SK-N-SH treated with all-trans-retinoic acid at 6 μM for 48 hours (cell line): ENCODE measurements at regions not wholly inside any gene's neighbourhood (a gene's known extent, or its start where the extent isn't known, plus 50 kb on each side); places are given as distances from the start of the nearest gene placed in this dataset.

ENCODE experiments used
- ATAC-seq: fragments of 200-7000 bp; cut with Tn5 transposase; 3 replicates; pipeline ENCODE4 v1.9.1; 2020; ENCODE audit warnings: mild to moderate bottlenecking, moderate library complexity
- ARNTL ChIP-seq: fragments of 450-650 bp; formaldehyde crosslinking; IDR thresholded peaks from 2 replicates; pipeline ENCODE4 v1.5.0; 2020; ENCODE audit warnings: low read depth, mild to moderate bottlenecking, moderate library complexity, borderline replicate concordance
- BACH2 ChIP-seq: fragments of 250-450 bp; sonication (Bioruptor Pico); IDR thresholded peaks from 2 replicates; pipeline ENCODE4 v1.9.0; 2021; ENCODE audit warnings: mild to moderate bottlenecking, borderline replicate concordance
- CREB5 ChIP-seq: fragments of 250-450 bp; sonication (Bioruptor Pico); IDR thresholded peaks from 2 replicates; pipeline ENCODE4 v1.5.1; 2020; ENCODE audit warnings: low read depth, mild to moderate bottlenecking, moderate library complexity
- CSDC2 ChIP-seq: fragments of 250-450 bp; sonication (Bioruptor Pico); IDR thresholded peaks from 2 replicates; pipeline ENCODE4 v1.5.0; 2020; ENCODE audit warnings: mild to moderate bottlenecking, moderate library complexity
- ESRRG ChIP-seq: fragments of 250-450 bp; sonication (Bioruptor Pico); IDR thresholded peaks from 2 replicates; pipeline ENCODE4 v1.6.1; 2021; ENCODE audit warnings: mild to moderate bottlenecking
- GLIS3 ChIP-seq: fragments of 250-450 bp; sonication (Bioruptor Pico); IDR thresholded peaks from 2 replicates; pipeline ENCODE4 v1.5.0; 2020; ENCODE audit warnings: mild to moderate bottlenecking, moderate library complexity
- ISL1 ChIP-seq: fragments of 250-450 bp; sonication (Bioruptor Pico); IDR thresholded peaks from 2 replicates; pipeline ENCODE4 v2.1.2; 2022; ENCODE audit warnings: mild to moderate bottlenecking, moderate library complexity
- OSR1 ChIP-seq: fragments of 250-450 bp; sonication (Bioruptor Pico); IDR thresholded peaks from 2 replicates; pipeline ENCODE4 v1.8.0; 2022; ENCODE audit warnings: moderate library complexity, mild to moderate bottlenecking, inconsistent platforms
- PATZ1 ChIP-seq: fragments of 250-450 bp; sonication (Bioruptor Pico); IDR thresholded peaks from 2 replicates; pipeline ENCODE4 v1.8.0; 2020; ENCODE audit warnings: mild to moderate bottlenecking, moderate library complexity, borderline replicate concordance
- POU6F1 ChIP-seq: fragments of 250-450 bp; sonication (Bioruptor Pico); IDR thresholded peaks from 2 replicates; pipeline ENCODE4 v1.8.0; 2021; ENCODE audit warnings: low read depth, mild to moderate bottlenecking, moderate library complexity, borderline replicate concordance
- PPARA ChIP-seq: fragments of 250-450 bp; sonication (Bioruptor Pico); IDR thresholded peaks from 2 replicates; pipeline ENCODE4 v1.5.0; 2020; ENCODE audit warnings: mild to moderate bottlenecking, borderline replicate concordance
- RARB ChIP-seq: fragments of 250-450 bp; sonication (Bioruptor Pico); IDR thresholded peaks from 2 replicates; pipeline ENCODE4 v1.8.0; 2021; ENCODE audit warnings: mild to moderate bottlenecking, moderate library complexity
- SNAI2 ChIP-seq: fragments of 250-450 bp; sonication (Bioruptor Pico); IDR thresholded peaks from 2 replicates; pipeline ENCODE4 v1.5.0; 2020; ENCODE audit warnings: mild to moderate bottlenecking, moderate library complexity
- TCF4 ChIP-seq: fragments of 250-450 bp; sonication (Bioruptor Pico); IDR thresholded peaks from 2 replicates; pipeline ENCODE4 v1.8.0; 2021; ENCODE audit warnings: mild to moderate bottlenecking, moderate library complexity, borderline replicate concordance
- TOX ChIP-seq: fragments of 250-450 bp; sonication (Bioruptor Pico); IDR thresholded peaks from 2 replicates; pipeline ENCODE4 v1.8.0; 2021; ENCODE audit warnings: mild to moderate bottlenecking, moderate library complexity, borderline replicate concordance
- TSHZ2 ChIP-seq: fragments of 250-450 bp; sonication (Bioruptor Pico); IDR thresholded peaks from 2 replicates; pipeline ENCODE4 v1.5.0; 2020; ENCODE audit warnings: mild to moderate bottlenecking, moderate library complexity
- ZC3H10 ChIP-seq: fragments of 250-450 bp; sonication (Bioruptor Pico); IDR thresholded peaks from 2 replicates; pipeline ENCODE4 v1.5.1; 2021; ENCODE audit warnings: mild to moderate bottlenecking, moderate library complexity
- ZFP3 ChIP-seq: fragments of 250-450 bp; sonication (Bioruptor Pico); IDR thresholded peaks from 2 replicates; pipeline ENCODE4 v1.5.0; 2020; ENCODE audit warnings: mild to moderate bottlenecking, moderate library complexity
- ZFP30 ChIP-seq: fragments of 450-650 bp; formaldehyde crosslinking; IDR thresholded peaks from 2 replicates; pipeline ENCODE4 v1.5.0; 2022; ENCODE audit warnings: mild to moderate bottlenecking, moderate library complexity
- ZNF565 ChIP-seq: fragments of 450-650 bp; formaldehyde crosslinking; conservative IDR thresholded peaks from 2 replicates; pipeline ENCODE4 v1.5.0; 2020; ENCODE audit warnings: low read depth, mild to moderate bottlenecking, moderate library complexity
- ZNF70 ChIP-seq: fragments of 450-650 bp; formaldehyde crosslinking; IDR thresholded peaks from 2 replicates; pipeline ENCODE4 v1.5.0; 2020; ENCODE audit warnings: mild to moderate bottlenecking, moderate library complexity
- ZNF8 ChIP-seq: fragments of 450-650 bp; formaldehyde crosslinking; IDR thresholded peaks from 2 replicates; pipeline ENCODE4 v1.5.0; 2020; ENCODE audit warnings: mild to moderate bottlenecking, moderate library complexity

GRCh38 chr16:22665048-22665797 lies 148.7 kb upstream of the HS3ST2 start (continued):
- TF ChIP-seq TSHZ2 (no peak), ISL1 (CRISPR knock-in tag) (no peak), ZNF565 (CRISPR knock-in tag) (no peak), TCF4 (no peak), TOX (CRISPR knock-in tag) (no peak), ARNTL (no peak), ZNF70 (CRISPR knock-in tag) (no peak), ZC3H10 (CRISPR knock-in tag) (no peak), CSDC2 (CRISPR knock-in tag) (no peak), ZFP3 (CRISPR knock-in tag) (no peak), RARB (no peak), BACH2 (CRISPR knock-in tag) (no peak)

- TF ChIP-seq PATZ1 (CRISPR knock-in tag), result no peak
- TF ChIP-seq BACH2 (CRISPR knock-in tag), result no peak
- TF ChIP-seq ZFP3 (CRISPR knock-in tag), result no peak
- TF ChIP-seq GLIS3, result no peak
- TF ChIP-seq ZNF70 (CRISPR knock-in tag), result no peak
- no peak for TF ChIP-seq ISL1 (CRISPR knock-in tag)
- no peak for TF ChIP-seq ZFP30 (CRISPR knock-in tag)
- no peak for TF ChIP-seq ZC3H10 (CRISPR knock-in tag)
- no peak for TF ChIP-seq POU6F1 (CRISPR knock-in tag)
- TF ChIP-seq TOX (CRISPR knock-in tag), result no peak
- no peak for TF ChIP-seq OSR1 (CRISPR knock-in tag)
- TF ChIP-seq ESRRG (CRISPR knock-in tag), result no peak
- ATAC-seq, result no peak
These were observed 148.2 kb upstream of the HS3ST2 start for GRCh38 chr16:22665803-22666202.

GRCh38 chr16:22668318-22668717 lies 145.6 kb upstream of the HS3ST2 start:
- ATAC-seq, result no peak

More at GRCh38 chr16:22668318-22668717, 145.6 kb upstream of the HS3ST2 start:
- TF ChIP-seq GLIS3, result no peak
- TF ChIP-seq BACH2 (CRISPR knock-in tag), result no peak
- no peak for TF ChIP-seq OSR1 (CRISPR knock-in tag)
- TF ChIP-seq CSDC2 (CRISPR knock-in tag), result no peak
- no peak for TF ChIP-seq ISL1 (CRISPR knock-in tag)
- TF ChIP-seq PPARA (CRISPR knock-in tag), result no peak
- TF ChIP-seq TCF4, result no peak
- TF ChIP-seq ZFP3 (CRISPR knock-in tag), result no peak
- TF ChIP-seq RARB, result no peak
- TF ChIP-seq CREB5 (CRISPR knock-in tag), result no peak
- no peak for TF ChIP-seq ARNTL
- no peak for TF ChIP-seq ZNF8 (CRISPR knock-in tag)
- TF ChIP-seq ESRRG (CRISPR knock-in tag), result no peak
- no peak for TF ChIP-seq SNAI2 (CRISPR knock-in tag)
- no peak for TF ChIP-seq TOX (CRISPR knock-in tag)
- TF ChIP-seq PATZ1 (CRISPR knock-in tag), result no peak
- no peak for TF ChIP-seq ZFP30 (CRISPR knock-in tag)
- TF ChIP-seq ZC3H10 (CRISPR knock-in tag), result no peak
